HEK293 (cell line): ENCODE measurements at regions not wholly inside any gene's neighbourhood (a gene's known extent, or its start where the extent isn't known, plus 50 kb on each side); places are given as distances from the start of the nearest gene placed in this dataset.
"Not testable (repeated sequence)": the region's sequence is repeated elsewhere in the genome, so short reads cannot be mapped to it uniquely, and the experiment has no call there.

Source experiments
- ATF2 ChIP-seq: fragments of 450-650 bp; formaldehyde crosslinking; IDR thresholded peaks from 2 replicates; pipeline ENCODE4 v1.5.1; 2016; ENCODE audit warnings: missing biosample characterization, missing genetic modification characterization, low read depth
- CTCF ChIP-seq: fragments of 450-650 bp; formaldehyde crosslinking; IDR thresholded peaks from 2 replicates; pipeline ENCODE4 v1.5.1; 2016; ENCODE audit warnings: missing biosample characterization, missing genetic modification characterization
- GLI4 ChIP-seq: fragments of 450-650 bp; formaldehyde crosslinking; IDR thresholded peaks from 2 replicates; pipeline ENCODE4 v1.5.1; 2016; ENCODE audit warnings: missing biosample characterization, missing genetic modification characterization
- MEIS1 ChIP-seq: sonication (generic); formaldehyde crosslinking; IDR thresholded peaks from 2 replicates; pipeline ENCODE4 v1.8.1; 2022; ENCODE audit warnings: missing genetic modification reagents, mild to moderate bottlenecking, borderline replicate concordance
- REST ChIP-seq: fragments of 450-650 bp; formaldehyde crosslinking; IDR thresholded peaks from 2 replicates; pipeline ENCODE4 v1.5.1; 2016; ENCODE audit warnings: missing biosample characterization, missing genetic modification characterization
- SALL2 ChIP-seq: fragments of 450-650 bp; formaldehyde crosslinking; IDR thresholded peaks from 2 replicates; pipeline ENCODE4 v1.5.0; 2017; ENCODE audit warnings: missing biosample characterization, mild to moderate bottlenecking, missing genetic modification characterization, borderline replicate concordance
- ZNF23 ChIP-seq: fragments of 450-650 bp; formaldehyde crosslinking; IDR thresholded peaks from 2 replicates; pipeline ENCODE4 v1.5.1; 2016; ENCODE audit warnings: missing biosample characterization, missing genetic modification characterization, borderline replicate concordance
- ZNF416 ChIP-seq: fragments of 450-650 bp; formaldehyde crosslinking; IDR thresholded peaks from 2 replicates; pipeline ENCODE4 v1.5.1; 2016; ENCODE audit warnings: missing biosample characterization, missing genetic modification characterization
- ZNF629 ChIP-seq: fragments of 450-650 bp; formaldehyde crosslinking; IDR thresholded peaks from 2 replicates; pipeline ENCODE4 v1.5.1; 2017; ENCODE audit warnings: missing biosample characterization, missing genetic modification characterization
- ZNF670 ChIP-seq: fragments of 450-650 bp; formaldehyde crosslinking; IDR thresholded peaks from 2 replicates; pipeline ENCODE4 v1.5.1; 2016; ENCODE audit warnings: missing biosample characterization, missing genetic modification characterization, low read depth
- ZSCAN23 ChIP-seq: fragments of 450-650 bp; formaldehyde crosslinking; IDR thresholded peaks from 2 replicates; pipeline ENCODE4 v1.5.1; 2016; ENCODE audit warnings: missing biosample characterization, missing genetic modification characterization

- TF ChIP-seq SALL2 (tag by site-specific recombination); CTCF (tag by site-specific recombination); MEIS1 (CRISPR knock-in tag); ZNF629 (tag by site-specific recombination); ATF2 (tag by site-specific recombination); GLI4 (tag by site-specific recombination); REST; ZNF23 (tag by site-specific recombination); ZNF416 (tag by site-specific recombination); ZSCAN23; ZNF670 (tag by site-specific recombination): not testable (repeated sequence)
Observed at GRCh38 chr3:28627843-28628242, 279.2 kb upstream of the AZI2 start.
